ENCODE measurements at regions not wholly inside any gene's neighbourhood (a gene's known extent, or its start where the extent isn't known, plus 50 kb on each side); places are given as distances from the start of the nearest gene placed in this dataset.

GRCh38 chr5:125912028-125912427 is 511.2 kb upstream of the GRAMD2B start (continued):
- TF ChIP-seq, protein P1, sequence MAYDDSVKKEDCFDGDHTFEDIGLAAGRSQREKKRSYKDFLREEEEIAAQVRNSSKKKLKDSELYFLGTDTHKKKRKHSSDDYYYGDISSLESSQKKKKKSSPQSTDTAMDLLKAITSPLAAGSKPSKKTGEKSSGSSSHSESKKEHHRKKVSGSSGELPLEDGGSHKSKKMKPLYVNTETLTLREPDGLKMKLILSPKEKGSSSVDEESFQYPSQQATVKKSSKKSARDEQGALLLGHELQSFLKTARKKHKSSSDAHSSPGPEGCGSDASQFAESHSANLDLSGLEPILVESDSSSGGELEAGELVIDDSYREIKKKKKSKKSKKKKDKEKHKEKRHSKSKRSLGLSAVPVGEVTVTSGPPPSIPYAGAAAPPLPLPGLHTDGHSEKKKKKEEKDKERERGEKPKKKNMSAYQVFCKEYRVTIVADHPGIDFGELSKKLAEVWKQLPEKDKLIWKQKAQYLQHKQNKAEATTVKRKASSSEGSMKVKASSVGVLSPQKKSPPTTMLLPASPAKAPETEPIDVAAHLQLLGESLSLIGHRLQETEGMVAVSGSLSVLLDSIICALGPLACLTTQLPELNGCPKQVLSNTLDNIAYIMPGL (CRISPR knock-in tag; IDR thresholded peaks at IDR 0.05; ENCODE audit: borderline replicate concordance) = no peak
- TF ChIP-seq RARB (CRISPR knock-in tag; IDR thresholded peaks at IDR 0.05) = no peak
- TF ChIP-seq NFE2L2 (conservative IDR thresholded peaks at IDR 0.05; ENCODE audit: low read length) = no peak
- TF ChIP-seq HOXB5 (CRISPR knock-in tag; IDR thresholded peaks at IDR 0.05) = no peak
- TF ChIP-seq JUNB (IDR thresholded peaks at IDR 0.05) = no peak
- TF ChIP-seq GATA3 (IDR thresholded peaks at IDR 0.05; ENCODE audit: borderline replicate concordance) = no peak
- no peak for TF ChIP-seq HOXB13 (CRISPR knock-in tag; IDR thresholded peaks at IDR 0.05; ENCODE audit: low read depth)
- TF ChIP-seq ZC3H11A (IDR thresholded peaks at IDR 0.05) = no peak

- Histone ChIP-seq H3K9me3 (peaks cover 4% of the 10 kb centered on the region; the same call in 1 of the 3 replicates), H3K27ac (no peak overlapping the region), H3K4me3 (no peak overlapping the region), H3K4me1 (no peaks in the 10 kb centered on the region), H3K4me2 (no peak overlapping the region)
- DNase-seq (ENCODE audit: low read depth in 1 of 2, low spot score in 1 of 2) (no peak), FAIRE-seq (no peak), ATAC-seq (no peak)
- ChIA-PET CTCF (interaction anchor here (0.8 kb wide), 1 partner anchor 1955 kb away, joined by 3 read pairs; no protein-coding TSS in a partner anchor), POLR2A (no interaction called here)
- TF ChIP-seq NPAS2 (CRISPR knock-in tag; IDR thresholded peaks at IDR 0.05; ENCODE audit: borderline replicate concordance) (no peak), HES2 (IDR thresholded peaks at IDR 0.05) (no peak), USF2 (IDR thresholded peaks at IDR 0.05) (no peak), MYC (IDR thresholded peaks at IDR 0.05; ENCODE audit: borderline replicate concordance, low read length) (no peak), POLR2AphosphoS2 (conservative IDR thresholded peaks at IDR 0.05; ENCODE audit: low read length) (no peak), ELK1 (IDR thresholded peaks at IDR 0.05; ENCODE audit: low read depth, low read length) (no peak), TP53 (CRISPR knock-in tag; IDR thresholded peaks at IDR 0.05) (no peak), KDM1A (IDR thresholded peaks at IDR 0.05; ENCODE audit: low read depth) (no peak), NFE2L2 (conservative IDR thresholded peaks at IDR 0.05; ENCODE audit: low read length) (no peak), MAX (IDR thresholded peaks at IDR 0.05) (no peak), TFCP2L1 (CRISPR knock-in tag; IDR thresholded peaks at IDR 0.05) (no peak), CHD4 (IDR thresholded peaks at IDR 0.05; ENCODE audit: borderline replicate concordance) (no peak)
- TF ChIP-seq, protein P2, sequence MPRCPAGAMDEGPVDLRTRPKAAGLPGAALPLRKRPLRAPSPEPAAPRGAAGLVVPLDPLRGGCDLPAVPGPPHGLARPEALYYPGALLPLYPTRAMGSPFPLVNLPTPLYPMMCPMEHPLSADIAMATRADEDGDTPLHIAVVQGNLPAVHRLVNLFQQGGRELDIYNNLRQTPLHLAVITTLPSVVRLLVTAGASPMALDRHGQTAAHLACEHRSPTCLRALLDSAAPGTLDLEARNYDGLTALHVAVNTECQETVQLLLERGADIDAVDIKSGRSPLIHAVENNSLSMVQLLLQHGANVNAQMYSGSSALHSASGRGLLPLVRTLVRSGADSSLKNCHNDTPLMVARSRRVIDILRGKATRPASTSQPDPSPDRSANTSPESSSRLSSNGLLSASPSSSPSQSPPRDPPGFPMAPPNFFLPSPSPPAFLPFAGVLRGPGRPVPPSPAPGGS (IDR thresholded peaks at IDR 0.05) = no peak
- TF ChIP-seq, protein P3, sequence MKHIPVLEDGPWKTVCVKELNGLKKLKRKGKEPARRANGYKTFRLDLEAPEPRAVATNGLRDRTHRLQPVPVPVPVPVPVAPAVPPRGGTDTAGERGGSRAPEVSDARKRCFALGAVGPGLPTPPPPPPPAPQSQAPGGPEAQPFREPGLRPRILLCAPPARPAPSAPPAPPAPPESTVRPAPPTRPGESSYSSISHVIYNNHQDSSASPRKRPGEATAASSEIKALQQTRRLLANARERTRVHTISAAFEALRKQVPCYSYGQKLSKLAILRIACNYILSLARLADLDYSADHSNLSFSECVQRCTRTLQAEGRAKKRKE (CRISPR knock-in tag; IDR thresholded peaks at IDR 0.05; ENCODE audit: low read depth) = no peak
- WGBS (ENCODE audit: missing lambda C conversion rate) = 0% methylated on average over 2 of the region's 2 CpGs
Measured at GRCh38 chr5:125913200-125913599, 510.0 kb upstream of the GRAMD2B start.
